ENCODE measurements at regions not wholly inside any gene's neighbourhood (a gene's known extent, or its start where the extent isn't known, plus 50 kb on each side); places are given as distances from the start of the nearest gene placed in this dataset.

DNA sequence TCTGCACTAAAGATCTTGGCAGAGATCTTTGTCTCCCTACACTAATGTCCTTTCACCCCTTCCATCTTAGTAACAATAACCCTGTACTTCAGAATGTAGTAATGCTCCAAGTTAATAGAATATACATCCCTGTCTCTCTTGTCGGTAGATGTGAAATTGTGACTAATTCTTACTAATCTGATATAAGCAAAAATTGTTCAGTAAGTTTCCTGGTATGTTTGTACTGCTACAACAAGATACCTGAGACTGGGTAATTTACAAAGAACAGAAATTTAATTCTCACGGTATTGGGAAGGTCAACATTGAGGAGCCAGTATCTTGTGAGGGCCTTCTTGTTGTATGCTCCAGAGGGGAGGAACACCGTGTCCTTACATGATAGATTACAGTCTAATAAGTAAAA lies 1686.6 kb upstream of the CDH9 start:
- TF ChIP-seq, protein P1, sequence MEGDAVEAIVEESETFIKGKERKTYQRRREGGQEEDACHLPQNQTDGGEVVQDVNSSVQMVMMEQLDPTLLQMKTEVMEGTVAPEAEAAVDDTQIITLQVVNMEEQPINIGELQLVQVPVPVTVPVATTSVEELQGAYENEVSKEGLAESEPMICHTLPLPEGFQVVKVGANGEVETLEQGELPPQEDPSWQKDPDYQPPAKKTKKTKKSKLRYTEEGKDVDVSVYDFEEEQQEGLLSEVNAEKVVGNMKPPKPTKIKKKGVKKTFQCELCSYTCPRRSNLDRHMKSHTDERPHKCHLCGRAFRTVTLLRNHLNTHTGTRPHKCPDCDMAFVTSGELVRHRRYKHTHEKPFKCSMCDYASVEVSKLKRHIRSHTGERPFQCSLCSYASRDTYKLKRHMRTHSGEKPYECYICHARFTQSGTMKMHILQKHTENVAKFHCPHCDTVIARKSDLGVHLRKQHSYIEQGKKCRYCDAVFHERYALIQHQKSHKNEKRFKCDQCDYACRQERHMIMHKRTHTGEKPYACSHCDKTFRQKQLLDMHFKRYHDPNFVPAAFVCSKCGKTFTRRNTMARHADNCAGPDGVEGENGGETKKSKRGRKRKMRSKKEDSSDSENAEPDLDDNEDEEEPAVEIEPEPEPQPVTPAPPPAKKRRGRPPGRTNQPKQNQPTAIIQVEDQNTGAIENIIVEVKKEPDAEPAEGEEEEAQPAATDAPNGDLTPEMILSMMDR (IDR thresholded peaks at IDR 0.05; ENCODE audit: low read depth, low read length), result no peak
- no peak for TF ChIP-seq POLR2A (IDR thresholded peaks at IDR 0.05; ENCODE audit: extremely low read depth, insufficient read length)
